Right lobe of liver (tissue), 6 donors: ENCODE measurements at regions not wholly inside any gene's neighbourhood (a gene's known extent, or its start where the extent isn't known, plus 50 kb on each side); places are given as distances from the start of the nearest gene placed in this dataset.
A peak's percentile ranks its signal among the peaks of the same experiment; 100 is the strongest.

Source experiments
- ATAC-seq, 4 donors: fragments of 200-7000 bp; cut with Tn5 transposase; one replicate each; pipeline ENCODE4 v1.9.1; 2020; ENCODE audit warnings: mild to moderate bottlenecking in 4 of 4, moderate library complexity in 4 of 4
- DNase-seq, 3 donors: peaks; one replicate each; pipeline ENCODE4 v3.0.0-alpha.2; 2020
- H3K27ac ChIP-seq, 3 donors: fragments of 200-600 bp; one replicate each; pipeline ENCODE4 v1.8.0; 2022
- H3K27me3 ChIP-seq, 2 donors: fragments of 200-600 bp; one replicate each; pipeline ENCODE4 v1.8.0; 2022
- H3K36me3 ChIP-seq, 4 donors: fragments of 200-600 bp; sonication (generic) in 1 of 4; one replicate each; pipeline versions ENCODE4 v1.5.1 to v1.8.0; 2017 to 2022; ENCODE audit warnings: control low read depth in 1 of 4
- H3K4me1 ChIP-seq, 4 donors: fragments of 200-600 bp; sonication (generic) in 1 of 4; one replicate each; pipeline versions ENCODE4 v1.5.1 to v1.8.0; 2017 to 2022; ENCODE audit warnings: control low read depth in 1 of 4
- H3K4me3 ChIP-seq, 3 donors: fragments of 200-600 bp; one replicate each; pipeline ENCODE4 v1.8.0; 2022
- H3K9me3 ChIP-seq, 4 donors: fragments of 200-600 bp; sonication (generic) in 1 of 4; one replicate each; pipeline versions ENCODE4 v1.5.1 to v1.8.0; 2017 to 2022; ENCODE audit warnings: control low read depth in 1 of 4
- CTCF ChIP-seq, 4 donors: fragments of 200-600 bp in 3 of 4; fragments of 450-650 bp in 1 of 4; IDR thresholded peaks; one replicate each; pipeline versions ENCODE4 v1.5.1 to v1.8.0; 2016 to 2022; ENCODE audit warnings: antibody characterized with exemption in 4 of 4, mild to moderate bottlenecking in 2 of 4
- POLR2A ChIP-seq: fragments of 450-650 bp; IDR thresholded peaks from one replicate; pipeline ENCODE4 v1.6.1; 2017; ENCODE audit warnings: antibody characterized with exemption, mild to moderate bottlenecking
- WGBS: methylation state at CpG from one replicate; pipeline ENCODE4 v1.1.6; 2018; ENCODE audit warnings: low coverage, low lambda C conversion rate; ENCODE audit not compliant: insufficient coverage; ENCODE audit errors: missing lambda C conversion rate; 5-methylcytosine and 5-hydroxymethylcytosine counted together
- intact Hi-C, 2 donors: fragments of 100-400 bp; cut with DNase I; formaldehyde crosslinking; loops; one replicate each; pipeline versions ENCODE4 v1.11.2 to v1.14.1; 2022
- donor health status: DM: no; HTN: yes; CAD: no.
- donor health status: DM: no; HTN: no; CAD: no.
- donor health status: DM: no; HTN: no; CAD: no.
- donor health status: DM: no; HTN: yes; CAD: no.
- donor health status: DM: no; HTN: yes; CAD: no.

GRCh38 chr9:118316831-118317343 lies 612.7 kb downstream of the TLR4 start:
- WGBS: 26% methylated on average over 2 of the region's 2 CpGs
- intact Hi-C loops: no loop called here
- H3K9me3 ChIP-seq: no peaks in the 10 kb centered on the region
- H3K4me3 ChIP-seq: no peak overlapping the region
- H3K27me3 ChIP-seq: no peaks in the 10 kb centered on the region
- peak in 1 of 4 donors; percentile 17 for ATAC-seq
- H3K27ac ChIP-seq: no peak overlapping the region
- DNase-seq: no peak
- no peaks in the 10 kb centered on the region for H3K4me1 ChIP-seq
- H3K36me3 ChIP-seq: no peaks in the 10 kb centered on the region
- TF ChIP-seq POLR2A: no peak
- TF ChIP-seq CTCF (IDR thresholded peaks at IDR 0.05): no peak

GRCh38 chr9:118318770-118319431 lies 614.7 kb downstream of the TLR4 start:
- Histone ChIP-seq H3K4me1 (no peaks in the 10 kb centered on the region), H3K9me3 (no peaks in the 10 kb centered on the region), H3K36me3 (no peaks in the 10 kb centered on the region), H3K27ac (peak overlapping the region in 1 of 3 donors; percentile 26), H3K27me3 (no peaks in the 10 kb centered on the region), H3K4me3 (no peak overlapping the region)
- ATAC-seq (peak; percentile 79 to 99 (median 81)), DNase-seq (peak; percentile 57 to 86 (median 63))
- intact Hi-C loops: no loop called here
- WGBS: 8% methylated on average over 1 of the region's 1 CpG
- no peak for TF ChIP-seq CTCF (IDR thresholded peaks at IDR 0.05)

GRCh38 chr9:118321788-118322187 lies 617.6 kb downstream of the TLR4 start:
- H3K36me3 ChIP-seq: no peaks in the 10 kb centered on the region
- no peak for TF ChIP-seq CTCF (IDR thresholded peaks at IDR 0.05)
- no peak for TF ChIP-seq POLR2A
- WGBS: 48% methylated on average over 1 of the region's 1 CpG
- intact Hi-C loops: no loop called here
- no peaks in the 10 kb centered on the region for H3K9me3 ChIP-seq
- H3K27me3 ChIP-seq: no peaks in the 10 kb centered on the region
- H3K4me3 ChIP-seq: no peak overlapping the region
- H3K27ac ChIP-seq: no peak overlapping the region
- DNase-seq (no peak), ATAC-seq (no peak)
- H3K4me1 ChIP-seq: no peaks in the 10 kb centered on the region

GRCh38 chr9:118324706-118325105 lies 620.5 kb downstream of the TLR4 start:
- no peaks in the 10 kb centered on the region for H3K4me1 ChIP-seq
- intact Hi-C loops: no loop called here
- H3K4me3 ChIP-seq: no peak overlapping the region
- H3K9me3 ChIP-seq: no peaks in the 10 kb centered on the region
- H3K27me3 ChIP-seq: no peaks in the 10 kb centered on the region
- no peak overlapping the region for H3K27ac ChIP-seq
- H3K36me3 ChIP-seq: no peaks in the 10 kb centered on the region
- DNase-seq (no peak), ATAC-seq (no peak)
- 96% methylated on average over 2 of the region's 2 CpGs for WGBS
- TF ChIP-seq POLR2A: no peak
- TF ChIP-seq CTCF (IDR thresholded peaks at IDR 0.05): no peak
